SK-N-SH treated with all-trans-retinoic acid at 6 μM for 48 hours (cell line): ENCODE measurements at regions not wholly inside any gene's neighbourhood (a gene's known extent, or its start where the extent isn't known, plus 50 kb on each side); places are given as distances from the start of the nearest gene placed in this dataset.
A peak's percentile ranks its signal among the peaks of the same experiment; 100 is the strongest.

Experiments
- ATAC-seq: fragments of 200-7000 bp; cut with Tn5 transposase; 3 replicates; pipeline ENCODE4 v1.9.1; 2020; ENCODE audit warnings: mild to moderate bottlenecking, moderate library complexity
- ARNTL ChIP-seq: fragments of 450-650 bp; formaldehyde crosslinking; IDR thresholded peaks from 2 replicates; pipeline ENCODE4 v1.5.0; 2020; ENCODE audit warnings: low read depth, mild to moderate bottlenecking, moderate library complexity, borderline replicate concordance
- BACH2 ChIP-seq: fragments of 250-450 bp; sonication (Bioruptor Pico); IDR thresholded peaks from 2 replicates; pipeline ENCODE4 v1.9.0; 2021; ENCODE audit warnings: mild to moderate bottlenecking, borderline replicate concordance
- CREB5 ChIP-seq: fragments of 250-450 bp; sonication (Bioruptor Pico); IDR thresholded peaks from 2 replicates; pipeline ENCODE4 v1.5.1; 2020; ENCODE audit warnings: low read depth, mild to moderate bottlenecking, moderate library complexity
- CSRNP3 ChIP-seq: fragments of 250-450 bp; sonication (Bioruptor Pico); IDR thresholded peaks from 2 replicates; pipeline ENCODE4 v1.5.1; 2021; ENCODE audit warnings: mild to moderate bottlenecking, moderate library complexity
- ESRRG ChIP-seq: fragments of 250-450 bp; sonication (Bioruptor Pico); IDR thresholded peaks from 2 replicates; pipeline ENCODE4 v1.6.1; 2021; ENCODE audit warnings: mild to moderate bottlenecking
- ISL1 ChIP-seq: fragments of 250-450 bp; sonication (Bioruptor Pico); IDR thresholded peaks from 2 replicates; pipeline ENCODE4 v2.1.2; 2022; ENCODE audit warnings: mild to moderate bottlenecking, moderate library complexity
- OSR1 ChIP-seq: fragments of 250-450 bp; sonication (Bioruptor Pico); IDR thresholded peaks from 2 replicates; pipeline ENCODE4 v1.8.0; 2022; ENCODE audit warnings: moderate library complexity, mild to moderate bottlenecking, inconsistent platforms
- PPARA ChIP-seq: fragments of 250-450 bp; sonication (Bioruptor Pico); IDR thresholded peaks from 2 replicates; pipeline ENCODE4 v1.5.0; 2020; ENCODE audit warnings: mild to moderate bottlenecking, borderline replicate concordance
- RARB ChIP-seq: fragments of 250-450 bp; sonication (Bioruptor Pico); IDR thresholded peaks from 2 replicates; pipeline ENCODE4 v1.8.0; 2021; ENCODE audit warnings: mild to moderate bottlenecking, moderate library complexity
- SNAI2 ChIP-seq: fragments of 250-450 bp; sonication (Bioruptor Pico); IDR thresholded peaks from 2 replicates; pipeline ENCODE4 v1.5.0; 2020; ENCODE audit warnings: mild to moderate bottlenecking, moderate library complexity
- TCF4 ChIP-seq: fragments of 250-450 bp; sonication (Bioruptor Pico); IDR thresholded peaks from 2 replicates; pipeline ENCODE4 v1.8.0; 2021; ENCODE audit warnings: mild to moderate bottlenecking, moderate library complexity, borderline replicate concordance
- TOX ChIP-seq: fragments of 250-450 bp; sonication (Bioruptor Pico); IDR thresholded peaks from 2 replicates; pipeline ENCODE4 v1.8.0; 2021; ENCODE audit warnings: mild to moderate bottlenecking, moderate library complexity, borderline replicate concordance
- TSHZ2 ChIP-seq: fragments of 250-450 bp; sonication (Bioruptor Pico); IDR thresholded peaks from 2 replicates; pipeline ENCODE4 v1.5.0; 2020; ENCODE audit warnings: mild to moderate bottlenecking, moderate library complexity
- ZC3H10 ChIP-seq: fragments of 250-450 bp; sonication (Bioruptor Pico); IDR thresholded peaks from 2 replicates; pipeline ENCODE4 v1.5.1; 2021; ENCODE audit warnings: mild to moderate bottlenecking, moderate library complexity
- ZFP3 ChIP-seq: fragments of 250-450 bp; sonication (Bioruptor Pico); IDR thresholded peaks from 2 replicates; pipeline ENCODE4 v1.5.0; 2020; ENCODE audit warnings: mild to moderate bottlenecking, moderate library complexity
- ZFP30 ChIP-seq: fragments of 450-650 bp; formaldehyde crosslinking; IDR thresholded peaks from 2 replicates; pipeline ENCODE4 v1.5.0; 2022; ENCODE audit warnings: mild to moderate bottlenecking, moderate library complexity
- ZNF565 ChIP-seq: fragments of 450-650 bp; formaldehyde crosslinking; conservative IDR thresholded peaks from 2 replicates; pipeline ENCODE4 v1.5.0; 2020; ENCODE audit warnings: low read depth, mild to moderate bottlenecking, moderate library complexity
- ZNF70 ChIP-seq: fragments of 450-650 bp; formaldehyde crosslinking; IDR thresholded peaks from 2 replicates; pipeline ENCODE4 v1.5.0; 2020; ENCODE audit warnings: mild to moderate bottlenecking, moderate library complexity
- ZNF8 ChIP-seq: fragments of 450-650 bp; formaldehyde crosslinking; IDR thresholded peaks from 2 replicates; pipeline ENCODE4 v1.5.0; 2020; ENCODE audit warnings: mild to moderate bottlenecking, moderate library complexity
- TF ChIP-seq, protein P1 (sequence below): fragments of 250-450 bp; sonication (Bioruptor Pico); IDR thresholded peaks from 2 replicates; pipeline ENCODE4 v1.8.0; 2021; ENCODE audit warnings: low read depth, mild to moderate bottlenecking, moderate library complexity, borderline replicate concordance

DNA sequence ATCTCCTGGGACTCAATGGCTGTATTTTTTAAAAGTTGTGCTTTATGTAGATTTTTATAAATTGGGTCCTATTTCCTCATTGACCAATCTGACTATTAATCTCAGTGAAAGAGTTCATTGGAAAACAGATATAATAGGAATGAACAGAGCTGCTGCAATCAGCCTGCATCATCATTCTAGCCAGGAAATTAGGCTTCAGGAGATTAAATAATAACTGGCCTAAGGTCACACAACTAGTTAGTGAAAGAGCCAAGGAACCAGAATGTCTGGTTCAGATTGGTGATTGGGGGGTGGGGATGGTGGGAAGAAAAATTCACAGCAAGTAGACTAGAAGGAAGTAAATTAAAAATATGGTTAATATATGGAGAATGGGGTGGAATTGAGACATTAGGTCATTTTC lies 180.9 kb upstream of the ROPN1 start:
- no peak for ATAC-seq
- TF ChIP-seq ESRRG (no peak), ZNF70 (CRISPR knock-in tag) (no peak), ISL1 (CRISPR knock-in tag) (no peak), PPARA (CRISPR knock-in tag) (no peak), ZNF565 (CRISPR knock-in tag) (no peak), ZC3H10 (CRISPR knock-in tag) (no peak), RARB (CRISPR knock-in tag) (no peak), ZNF8 (CRISPR knock-in tag) (no peak), ZFP3 (CRISPR knock-in tag) (no peak), TCF4 (no peak), TOX (CRISPR knock-in tag) (no peak), TSHZ2 (CRISPR knock-in tag) (no peak), CREB5 (CRISPR knock-in tag) (no peak), ARNTL (CRISPR knock-in tag) (no peak)
- TF ChIP-seq, protein P1, sequence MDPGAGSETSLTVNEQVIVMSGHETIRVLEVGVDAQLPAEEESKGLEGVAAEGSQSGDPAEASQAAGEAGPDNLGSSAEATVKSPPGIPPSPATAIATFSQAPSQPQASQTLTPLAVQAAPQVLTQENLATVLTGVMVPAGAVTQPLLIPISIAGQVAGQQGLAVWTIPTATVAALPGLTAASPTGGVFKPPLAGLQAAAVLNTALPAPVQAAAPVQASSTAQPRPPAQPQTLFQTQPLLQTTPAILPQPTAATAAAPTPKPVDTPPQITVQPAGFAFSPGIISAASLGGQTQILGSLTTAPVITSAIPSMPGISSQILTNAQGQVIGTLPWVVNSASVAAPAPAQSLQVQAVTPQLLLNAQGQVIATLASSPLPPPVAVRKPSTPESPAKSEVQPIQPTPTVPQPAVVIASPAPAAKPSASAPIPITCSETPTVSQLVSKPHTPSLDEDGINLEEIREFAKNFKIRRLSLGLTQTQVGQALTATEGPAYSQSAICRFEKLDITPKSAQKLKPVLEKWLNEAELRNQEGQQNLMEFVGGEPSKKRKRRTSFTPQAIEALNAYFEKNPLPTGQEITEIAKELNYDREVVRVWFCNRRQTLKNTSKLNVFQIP (CRISPR knock-in tag) = no peak

GRCh38 chr3:124174476-124174875 lies 182.6 kb upstream of the ROPN1 start:
- peak; percentile 84 for ATAC-seq
- TF ChIP-seq TSHZ2 (CRISPR knock-in tag) (peak; percentile 93), ZNF8 (CRISPR knock-in tag) (no peak), BACH2 (no peak), CSRNP3 (no peak), ISL1 (CRISPR knock-in tag) (peak; percentile 58), ZC3H10 (CRISPR knock-in tag) (no peak), ARNTL (CRISPR knock-in tag) (no peak), TCF4 (peak; percentile 88), ESRRG (no peak), ZFP30 (no peak), RARB (CRISPR knock-in tag) (no peak), SNAI2 (CRISPR knock-in tag) (0 out of 2 replicates have a peak, but pooled peaks have one; percentile 30), OSR1 (CRISPR knock-in tag) (no peak), ZNF70 (CRISPR knock-in tag) (no peak)
